Peyer's patch (tissue), 4 donors: ENCODE measurements at regions not wholly inside any gene's neighbourhood (a gene's known extent, or its start where the extent isn't known, plus 50 kb on each side); places are given as distances from the start of the nearest gene placed in this dataset.

Source experiments
- DNase-seq, 3 donors: peaks; one replicate each; pipeline ENCODE4 v3.0.0-alpha.2; 2017 to 2019
- H3K27ac ChIP-seq, 4 donors: fragments of 200-600 bp; sonication (generic); one replicate each; pipeline ENCODE4 v1.5.1; 2016 to 2019
- H3K27me3 ChIP-seq, 2 donors: fragments of 200-600 bp; sonication (generic); one replicate each; pipeline ENCODE4 v1.5.1; 2019
- H3K36me3 ChIP-seq, 3 donors: fragments of 200-600 bp; sonication (generic); one replicate each; pipeline ENCODE4 v1.5.1; 2016 to 2019
- H3K4me1 ChIP-seq, 4 donors: fragments of 200-600 bp; sonication (generic); one replicate each; pipeline ENCODE4 v1.5.1; 2016 to 2019
- H3K4me3 ChIP-seq, 4 donors: fragments of 200-600 bp; sonication (generic); 1 replicate in 3 of 4; 2 replicates in 1 of 4; pipeline ENCODE4 v1.5.1; 2016 to 2019; ENCODE audit warnings: mild to moderate bottlenecking in 1 of 4
- H3K9me3 ChIP-seq, 4 donors: fragments of 200-600 bp; sonication (generic); one replicate each; pipeline ENCODE4 v1.5.1; 2016 to 2019; ENCODE audit warnings: mild to moderate bottlenecking in 1 of 4
- CTCF ChIP-seq, 6 experiments: fragments of 450-650 bp in 4 of 6; fragments of 200-600 bp in 2 of 6; sonication (generic) in 1 of 6; IDR thresholded peaks; one replicate each; pipeline ENCODE4 v1.5.1; 2017 to 2019; ENCODE audit warnings: antibody characterized with exemption in 6 of 6, mild to moderate bottlenecking in 3 of 6, moderate library complexity in 1 of 6
- POLR2A ChIP-seq, 2 donors: fragments of 450-650 bp; IDR thresholded peaks; one replicate each; pipeline ENCODE4 v1.5.1; 2017; ENCODE audit warnings: antibody characterized with exemption in 2 of 2, mild to moderate bottlenecking in 2 of 2, moderate library complexity in 2 of 2

GRCh38 chr5:17000291-17000939 lies 64.3 kb upstream of the MYO10 start:
- H3K27ac ChIP-seq: no peak overlapping the region
- H3K4me1 ChIP-seq: no peaks in the 10 kb centered on the region
- no peaks in the 10 kb centered on the region for H3K9me3 ChIP-seq
- no peaks in the 10 kb centered on the region for H3K36me3 ChIP-seq
- H3K4me3 ChIP-seq: no peak overlapping the region
- no peaks in the 10 kb centered on the region for H3K27me3 ChIP-seq
- TF ChIP-seq CTCF (IDR thresholded peaks at IDR 0.05) (no peak), POLR2A (IDR thresholded peaks at IDR 0.05) (no peak)
- DNase-seq: no peak

DNA sequence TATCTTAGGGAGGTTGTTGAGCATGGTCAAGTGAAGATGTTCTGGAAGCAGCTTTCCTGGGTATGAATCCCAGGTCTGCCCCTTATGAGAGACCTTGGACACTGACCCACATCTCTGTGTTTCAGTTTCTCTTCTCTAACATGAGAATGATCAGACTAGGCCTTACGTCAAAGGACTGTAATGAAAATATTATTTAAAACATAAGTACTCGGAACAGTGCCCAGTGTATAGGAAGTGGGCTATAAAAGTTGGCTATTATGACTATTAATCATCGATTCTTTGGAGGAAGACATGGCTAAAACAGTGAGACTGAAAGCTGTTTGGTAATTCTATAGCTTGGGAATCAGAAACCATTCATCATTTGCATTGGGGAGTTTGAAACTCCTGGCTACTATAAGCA lies 65.3 kb upstream of the MYO10 start:
- Histone ChIP-seq H3K27ac (no peak overlapping the region), H3K4me3 (no peak overlapping the region), H3K27me3 (no peaks in the 10 kb centered on the region), H3K9me3 (no peaks in the 10 kb centered on the region), H3K4me1 (no peaks in the 10 kb centered on the region), H3K36me3 (no peaks in the 10 kb centered on the region)
- no peak for DNase-seq
- no peak for TF ChIP-seq CTCF (IDR thresholded peaks at IDR 0.05)
- TF ChIP-seq POLR2A (IDR thresholded peaks at IDR 0.05): no peak

GRCh38 chr5:17004441-17005106 lies 68.5 kb upstream of the MYO10 start:
- Histone ChIP-seq H3K27me3 (no peaks in the 10 kb centered on the region), H3K27ac (no peak overlapping the region), H3K4me1 (no peaks in the 10 kb centered on the region), H3K4me3 (no peak overlapping the region), H3K9me3 (no peaks in the 10 kb centered on the region), H3K36me3 (no peaks in the 10 kb centered on the region)
- TF ChIP-seq CTCF (IDR thresholded peaks at IDR 0.05): no peak
- no peak for TF ChIP-seq POLR2A (IDR thresholded peaks at IDR 0.05)
- no peak for DNase-seq

DNA sequence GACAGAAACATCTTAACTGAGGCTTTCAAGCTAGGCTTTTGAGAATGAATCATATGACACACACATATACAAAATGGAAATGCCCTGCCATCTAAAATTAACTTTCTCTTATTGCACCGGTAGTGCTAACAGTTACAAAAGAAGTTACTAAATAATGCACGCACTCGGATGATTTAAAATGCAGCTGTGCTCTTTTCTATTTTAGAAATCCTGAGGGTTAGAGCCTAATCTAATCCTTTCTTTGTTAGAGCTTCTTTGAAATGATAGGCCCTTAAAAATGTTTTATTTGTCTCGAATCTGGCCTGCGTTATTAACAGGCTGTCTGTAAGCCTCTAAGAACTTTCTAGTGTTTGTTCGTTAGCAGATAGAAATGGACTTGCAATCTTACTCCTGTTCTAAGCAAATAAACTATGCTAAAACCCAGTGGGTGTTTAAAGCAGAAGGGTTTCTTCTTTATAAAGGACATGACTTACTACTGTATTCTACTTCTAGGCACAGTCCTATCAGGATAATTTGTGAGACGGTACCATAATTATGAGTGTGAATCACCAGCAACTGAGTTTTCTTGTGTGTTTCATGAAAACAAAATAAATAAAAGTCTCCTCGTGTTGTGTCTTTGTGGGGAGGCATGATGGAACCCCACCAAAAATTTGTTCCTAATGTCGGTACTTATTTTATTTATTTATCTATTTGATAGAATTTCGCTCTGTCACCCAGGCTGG lies 69.2 kb upstream of the MYO10 start:
- Histone ChIP-seq H3K4me3 (no peak overlapping the region), H3K9me3 (no peaks in the 10 kb centered on the region), H3K27ac (no peak overlapping the region), H3K27me3 (no peaks in the 10 kb centered on the region), H3K36me3 (no peaks in the 10 kb centered on the region), H3K4me1 (no peaks in the 10 kb centered on the region)
- no peak for TF ChIP-seq CTCF (IDR thresholded peaks at IDR 0.05)
- no peak for TF ChIP-seq POLR2A (IDR thresholded peaks at IDR 0.05)
- DNase-seq: no peak

DNA sequence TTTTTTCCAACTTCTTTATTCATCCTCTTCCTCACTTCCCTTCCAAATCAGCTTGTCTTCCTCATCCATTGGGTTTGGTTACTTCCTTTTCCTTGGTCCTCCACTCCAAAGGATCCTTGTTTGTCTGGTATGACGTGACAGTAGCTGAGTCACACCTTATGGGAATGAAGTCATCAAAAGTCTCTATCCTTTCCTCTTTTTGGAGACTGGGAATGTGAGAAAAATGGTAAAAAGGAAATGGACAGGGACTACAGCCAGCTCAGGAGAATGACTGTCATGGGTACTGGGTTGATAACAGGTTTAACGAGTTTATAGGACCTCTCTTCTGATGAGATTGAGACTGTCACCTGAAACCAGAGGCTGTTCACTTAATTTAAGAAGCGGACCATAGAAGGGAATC lies 76.2 kb upstream of the MYO10 start:
- no peak overlapping the region for H3K27ac ChIP-seq
- no peak overlapping the region for H3K4me3 ChIP-seq
- no peak for DNase-seq
- TF ChIP-seq POLR2A (IDR thresholded peaks at IDR 0.05): no peak
- no peaks in the 10 kb centered on the region for H3K36me3 ChIP-seq
- H3K27me3 ChIP-seq: no peaks in the 10 kb centered on the region
- H3K9me3 ChIP-seq: no peaks in the 10 kb centered on the region
- no peaks in the 10 kb centered on the region for H3K4me1 ChIP-seq

DNA sequence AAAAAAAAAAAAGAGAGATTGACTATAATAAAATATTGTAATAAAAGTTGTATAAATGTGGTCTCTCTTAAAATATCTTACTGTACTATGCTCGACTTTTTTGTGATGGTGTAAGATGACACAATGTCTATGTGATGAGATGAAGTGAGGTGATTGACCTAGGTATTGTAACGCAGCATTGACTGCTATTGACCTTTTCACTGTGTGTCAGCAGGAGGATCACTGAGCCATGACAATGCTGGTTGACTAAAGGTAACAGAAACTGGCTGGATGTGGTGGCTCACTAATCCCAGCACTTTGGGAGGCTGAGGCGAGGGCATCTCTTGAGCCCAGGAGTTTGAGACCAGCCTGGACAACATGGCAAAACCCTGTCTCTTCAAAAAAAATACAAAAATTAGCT lies 78.6 kb upstream of the MYO10 start:
- Histone ChIP-seq H3K9me3 (no peaks in the 10 kb centered on the region), H3K27me3 (no peaks in the 10 kb centered on the region), H3K36me3 (no peaks in the 10 kb centered on the region), H3K4me1 (no peaks in the 10 kb centered on the region), H3K27ac (no peak overlapping the region), H3K4me3 (no peak overlapping the region)
- TF ChIP-seq CTCF (IDR thresholded peaks at IDR 0.05): no peak
- TF ChIP-seq POLR2A (IDR thresholded peaks at IDR 0.05): no peak
- DNase-seq: no peak
